Activated naive CD4-positive, alpha-beta T cell treated with anti-CD3 and anti-CD28 coated beads, Interleukin-2, amount 10 ng/mL, durations not matched to agents 7 days and 5 days (primary cell): ENCODE measurements at regions not wholly inside any gene's neighbourhood (a gene's known extent, or its start where the extent isn't known, plus 50 kb on each side); places are given as distances from the start of the nearest gene placed in this dataset.

ENCODE experiments used
- CTCF ChIA-PET: fragments of 350-600 bp; sonication (Branson Sonifier 250); formaldehyde crosslinking; loops from one replicate; lab custom pipeline; 2021; ENCODE audit warnings: antibody characterized with exemption; lab: Charles Lee
- DNase-seq: peaks from one replicate; pipeline ENCODE4 v3.0.0-alpha.2; 2020
- H3K27ac Mint-ChIP-seq: one replicate; pipeline ENCODE4 v1.8.0; 2021; ENCODE audit warnings: mild to moderate bottlenecking, moderate library complexity, mixed read lengths
- H3K27me3 Mint-ChIP-seq: one replicate; pipeline ENCODE4 v1.8.0; 2021; ENCODE audit warnings: mild to moderate bottlenecking, mixed read lengths
- H3K36me3 Mint-ChIP-seq: one replicate; pipeline ENCODE4 v1.8.0; 2021; ENCODE audit warnings: mixed read lengths
- H3K4me1 Mint-ChIP-seq: one replicate; pipeline ENCODE4 v1.8.0; 2021; ENCODE audit warnings: mixed read lengths
- H3K4me3 Mint-ChIP-seq: one replicate; pipeline ENCODE4 v1.8.0; 2021; ENCODE audit warnings: mild to moderate bottlenecking, moderate library complexity, mixed read lengths
- H3K9me3 Mint-ChIP-seq: one replicate; pipeline ENCODE4 v1.8.0; 2021; ENCODE audit warnings: mixed read lengths

- Mint-ChIP-seq H3K36me3 (no peaks in the 10 kb centered on the region), H3K4me3 (no peak overlapping the region), H3K27ac (no peak overlapping the region), H3K4me1 (no peaks in the 10 kb centered on the region), H3K27me3 (no peaks in the 10 kb centered on the region), H3K9me3 (peaks cover 3% of the 10 kb centered on the region)
- CTCF ChIA-PET, result no interaction called here
- DNase-seq, result no peak
These were observed 139.3 kb upstream of the SOX2 start for GRCh38 chr3:181572432-181572831.

GRCh38 chr3:181570472-181570871 is 141.3 kb upstream of the SOX2 start:
- no peaks in the 10 kb centered on the region for H3K27me3 Mint-ChIP-seq
- H3K27ac Mint-ChIP-seq, result no peak overlapping the region
- DNase-seq, result no peak
- peaks cover 3% of the 10 kb centered on the region for H3K9me3 Mint-ChIP-seq
- no peak overlapping the region for H3K4me3 Mint-ChIP-seq
- CTCF ChIA-PET, result no interaction called here
- H3K36me3 Mint-ChIP-seq, result no peaks in the 10 kb centered on the region
- no peaks in the 10 kb centered on the region for H3K4me1 Mint-ChIP-seq

DNA sequence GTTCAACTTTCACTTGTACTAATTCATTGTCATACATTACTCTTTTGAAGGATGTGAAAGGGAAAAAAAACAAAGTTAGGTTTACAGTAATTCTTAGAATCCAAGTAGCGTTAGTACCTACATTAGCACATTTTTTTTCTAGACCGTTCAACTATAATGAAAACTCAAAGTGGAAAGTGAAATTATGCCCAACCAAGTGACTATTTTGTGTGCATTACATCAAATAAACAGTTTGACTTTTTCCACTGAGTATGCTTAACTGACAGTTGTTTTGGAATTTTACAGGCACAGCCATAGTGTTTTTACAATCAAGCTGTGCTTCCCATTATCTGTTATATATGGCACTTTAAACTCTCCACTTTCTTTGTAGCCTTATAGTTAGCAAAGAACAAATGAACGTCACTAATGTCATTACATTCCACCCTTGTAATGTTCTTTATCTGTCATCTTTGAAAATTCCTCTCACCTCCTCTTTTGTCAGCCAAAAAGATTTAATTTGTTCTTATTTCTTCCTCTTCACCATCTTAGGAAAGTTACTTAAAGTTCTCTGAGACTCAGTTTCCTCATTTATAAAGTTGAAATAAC is 142.3 kb upstream of the SOX2 start:
- CTCF ChIA-PET, result no interaction called here
- Mint-ChIP-seq H3K9me3 (peaks cover 3% of the 10 kb centered on the region), H3K36me3 (no peaks in the 10 kb centered on the region), H3K4me3 (no peak overlapping the region), H3K27me3 (no peaks in the 10 kb centered on the region), H3K4me1 (no peaks in the 10 kb centered on the region), H3K27ac (no peak overlapping the region)
- DNase-seq, result no peak

DNA sequence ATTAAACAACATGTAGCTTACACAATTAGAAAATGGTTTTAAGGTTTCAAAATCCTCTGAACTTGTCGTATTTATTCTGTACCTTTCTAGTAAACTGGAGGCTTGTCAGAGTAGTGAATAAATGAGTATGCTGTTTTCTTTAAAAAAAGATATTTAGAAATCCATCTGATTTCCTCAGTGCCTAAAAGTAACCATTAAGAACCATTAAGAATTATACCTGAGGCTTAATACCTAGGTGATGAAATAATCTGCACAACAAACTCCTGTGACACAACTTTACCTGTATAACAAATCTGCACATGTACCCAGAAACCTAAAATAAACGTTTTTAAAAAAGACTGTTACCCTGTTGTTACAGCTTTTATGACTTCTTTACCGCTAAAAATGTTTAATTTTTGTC is 143.0 kb upstream of the SOX2 start:
- DNase-seq, result no peak
- Mint-ChIP-seq H3K36me3 (no peaks in the 10 kb centered on the region), H3K27ac (no peak overlapping the region), H3K4me1 (no peaks in the 10 kb centered on the region), H3K9me3 (peaks cover 3% of the 10 kb centered on the region), H3K4me3 (no peak overlapping the region), H3K27me3 (no peaks in the 10 kb centered on the region)
- CTCF ChIA-PET, result no interaction called here

DNA sequence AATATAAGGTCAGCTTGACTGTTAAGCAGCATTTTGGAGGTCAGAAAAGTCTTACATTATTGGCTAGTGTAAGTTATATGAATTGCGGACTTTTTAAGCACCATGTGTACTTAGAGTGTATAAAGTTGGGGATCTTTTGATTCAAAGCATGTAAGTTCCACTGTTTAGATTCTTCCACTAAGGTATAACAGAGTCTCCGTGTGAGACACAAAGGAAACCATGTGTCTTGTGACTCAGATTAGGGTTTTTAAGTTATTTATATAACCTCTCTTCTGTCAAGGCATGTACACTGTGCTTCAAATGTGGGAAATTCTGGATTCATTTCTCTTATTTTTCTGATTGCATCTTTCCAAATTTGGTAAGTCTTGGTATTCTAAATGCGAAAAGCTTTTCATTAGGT is 143.5 kb upstream of the SOX2 start:
- Mint-ChIP-seq H3K36me3 (no peaks in the 10 kb centered on the region), H3K9me3 (peaks cover 3% of the 10 kb centered on the region), H3K27me3 (no peaks in the 10 kb centered on the region), H3K4me3 (no peak overlapping the region), H3K4me1 (no peaks in the 10 kb centered on the region), H3K27ac (no peak overlapping the region)
- CTCF ChIA-PET, result no interaction called here
- no peak for DNase-seq

DNA sequence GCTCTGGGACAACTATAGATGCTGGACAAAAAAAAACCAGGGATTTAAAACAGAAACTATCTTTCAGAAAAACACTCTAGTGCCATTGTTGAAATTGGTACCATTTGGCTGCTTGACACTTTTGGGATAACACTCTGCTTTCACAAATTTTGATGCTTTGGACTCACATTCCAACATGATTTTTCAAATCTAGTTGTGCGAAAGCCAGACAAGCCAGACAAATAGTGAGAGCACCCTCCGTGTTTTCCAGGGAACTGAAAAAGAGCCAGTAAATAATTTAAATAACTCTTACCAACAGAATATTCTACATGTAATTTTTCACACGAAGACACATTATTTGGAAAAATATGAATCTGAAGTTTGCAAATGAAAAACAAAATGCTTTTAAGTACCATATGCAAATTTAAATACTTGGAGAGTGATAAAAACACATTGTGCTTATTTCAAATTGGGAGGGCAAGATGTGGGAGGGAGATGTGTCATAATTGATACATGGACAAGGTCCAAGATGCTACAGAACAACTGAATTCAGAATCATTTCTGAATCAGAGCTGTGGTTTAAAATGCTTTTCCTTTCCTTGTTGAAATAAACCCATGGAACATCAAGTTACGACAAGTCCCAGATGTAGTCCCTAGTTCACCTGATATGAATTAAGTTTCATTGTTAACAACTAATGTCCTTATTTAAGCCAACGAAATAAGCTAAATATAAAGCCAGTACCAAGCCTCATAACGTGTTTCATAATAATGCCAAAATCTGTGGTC is 144.2 kb upstream of the SOX2 start:
- Mint-ChIP-seq H3K27ac (no peak overlapping the region), H3K36me3 (no peaks in the 10 kb centered on the region), H3K4me3 (no peak overlapping the region), H3K27me3 (no peaks in the 10 kb centered on the region), H3K4me1 (no peaks in the 10 kb centered on the region), H3K9me3 (peaks cover 3% of the 10 kb centered on the region)
- DNase-seq, result no peak
- CTCF ChIA-PET, result no interaction called here

GRCh38 chr3:181565416-181565815 is 146.3 kb upstream of the SOX2 start:
- Mint-ChIP-seq H3K27ac (no peak overlapping the region), H3K36me3 (no peaks in the 10 kb centered on the region), H3K9me3 (peaks cover 3% of the 10 kb centered on the region), H3K4me1 (no peaks in the 10 kb centered on the region), H3K4me3 (no peak overlapping the region), H3K27me3 (no peaks in the 10 kb centered on the region)
- DNase-seq, result no peak
- CTCF ChIA-PET, result no interaction called here

DNA sequence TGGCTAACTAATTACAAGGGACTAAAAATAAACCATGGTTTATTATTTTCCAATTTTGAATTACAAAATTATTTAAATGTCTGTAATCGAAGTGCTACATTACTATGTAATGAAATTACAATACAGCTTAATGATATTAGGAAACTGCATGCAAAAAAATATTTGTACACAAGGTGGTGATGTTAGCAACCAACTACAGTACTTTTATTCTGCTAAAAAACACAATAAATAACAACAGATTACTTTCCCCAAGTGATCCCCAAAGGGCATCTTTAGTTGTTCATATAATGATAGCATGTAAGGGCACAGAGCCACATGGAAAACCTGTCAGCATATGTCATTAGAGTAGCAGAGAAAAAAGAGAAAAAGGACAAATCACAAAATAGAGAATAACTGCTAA is 147.5 kb upstream of the SOX2 start:
- CTCF ChIA-PET, result no interaction called here
- no peak overlapping the region for H3K4me3 Mint-ChIP-seq
- DNase-seq, result no peak

DNA sequence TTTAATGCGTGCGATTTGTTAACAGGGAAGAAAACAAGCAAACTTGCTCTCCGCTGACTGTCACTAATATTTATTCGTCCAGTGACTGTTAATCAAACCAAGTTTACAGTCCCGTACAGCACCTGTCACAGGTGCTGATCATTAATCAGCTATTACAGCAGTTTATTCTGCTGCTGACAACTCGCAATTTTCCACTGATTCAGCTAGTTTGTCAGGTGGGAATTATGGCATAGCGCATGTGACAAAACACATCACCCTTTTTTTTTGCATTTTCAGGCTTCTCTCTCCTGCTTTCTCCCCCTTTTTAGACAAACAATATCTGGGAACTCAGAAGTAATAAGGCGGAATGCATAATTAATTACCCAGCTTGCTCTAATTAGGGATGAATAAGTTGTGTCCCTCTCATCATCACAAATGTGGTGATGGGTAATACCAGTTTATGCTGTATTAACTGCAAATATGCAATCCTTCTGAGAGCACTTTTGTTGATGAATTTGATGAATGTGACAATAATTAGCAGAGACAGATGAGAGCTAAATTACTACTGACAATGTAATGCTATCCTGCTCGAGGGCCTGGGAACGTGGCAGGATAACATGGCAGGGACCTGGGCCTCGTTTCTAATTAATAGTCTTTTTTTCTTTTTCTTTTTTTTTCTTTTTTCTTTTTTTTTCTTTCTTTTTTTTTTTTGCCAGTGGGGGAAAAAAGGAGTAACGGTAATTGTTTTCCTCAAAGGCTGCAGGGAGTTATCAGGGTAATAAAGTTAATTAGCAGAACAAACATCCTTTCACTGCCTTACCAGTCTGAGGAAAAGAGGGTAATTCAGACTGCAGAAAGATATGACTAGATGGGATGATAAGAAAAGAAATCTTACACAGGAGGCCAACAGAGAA is 150.3 kb upstream of the SOX2 start:
- Mint-ChIP-seq H3K27me3 (no peaks in the 10 kb centered on the region), H3K27ac (no peak overlapping the region), H3K4me3 (no peak overlapping the region), H3K4me1 (no peaks in the 10 kb centered on the region), H3K9me3 (no peaks in the 10 kb centered on the region), H3K36me3 (no peaks in the 10 kb centered on the region)
- DNase-seq, result no peak
- CTCF ChIA-PET, result no interaction called here

More for the DNA sequence above, 147.5 kb upstream of the SOX2 start:
- H3K27ac Mint-ChIP-seq, result no peak overlapping the region
- H3K4me1 Mint-ChIP-seq, result no peaks in the 10 kb centered on the region
- H3K9me3 Mint-ChIP-seq, result no peaks in the 10 kb centered on the region
- H3K27me3 Mint-ChIP-seq, result no peaks in the 10 kb centered on the region
- H3K36me3 Mint-ChIP-seq, result no peaks in the 10 kb centered on the region

- H3K36me3 Mint-ChIP-seq, result no peaks in the 10 kb centered on the region
- no peak overlapping the region for H3K4me3 Mint-ChIP-seq
- no peaks in the 10 kb centered on the region for H3K4me1 Mint-ChIP-seq
- no peak for DNase-seq
- no peak overlapping the region for H3K27ac Mint-ChIP-seq
- CTCF ChIA-PET, result no interaction called here
- H3K27me3 Mint-ChIP-seq, result no peaks in the 10 kb centered on the region
- H3K9me3 Mint-ChIP-seq, result no peaks in the 10 kb centered on the region
These were observed 152.9 kb upstream of the SOX2 start for GRCh38 chr3:181558870-181559269.

DNA sequence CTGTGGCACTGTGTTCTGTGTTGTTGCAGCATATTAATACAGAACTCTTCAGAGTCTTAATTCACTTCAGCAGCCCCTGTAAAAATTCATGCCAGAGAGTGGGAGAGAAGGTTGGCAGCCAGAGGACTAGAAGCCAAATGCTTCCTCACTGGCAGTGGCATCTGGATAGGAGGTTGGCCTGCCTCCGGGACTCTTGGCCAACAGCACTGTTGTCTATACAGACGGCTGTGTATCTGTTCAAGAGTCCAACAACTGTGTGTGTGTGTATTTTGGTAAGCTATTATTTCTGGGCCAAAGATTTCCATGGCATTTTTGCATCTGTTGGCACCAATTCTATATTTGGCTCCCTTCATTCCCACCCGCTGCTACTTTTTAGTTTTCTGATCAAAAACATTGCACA is 156.0 kb upstream of the SOX2 start:
- no peaks in the 10 kb centered on the region for H3K27me3 Mint-ChIP-seq
- H3K9me3 Mint-ChIP-seq, result no peaks in the 10 kb centered on the region
- H3K4me1 Mint-ChIP-seq, result no peaks in the 10 kb centered on the region
- H3K27ac Mint-ChIP-seq, result no peak overlapping the region
- H3K4me3 Mint-ChIP-seq, result no peak overlapping the region
- CTCF ChIA-PET, result no interaction called here
- H3K36me3 Mint-ChIP-seq, result no peaks in the 10 kb centered on the region
- no peak for DNase-seq

DNA sequence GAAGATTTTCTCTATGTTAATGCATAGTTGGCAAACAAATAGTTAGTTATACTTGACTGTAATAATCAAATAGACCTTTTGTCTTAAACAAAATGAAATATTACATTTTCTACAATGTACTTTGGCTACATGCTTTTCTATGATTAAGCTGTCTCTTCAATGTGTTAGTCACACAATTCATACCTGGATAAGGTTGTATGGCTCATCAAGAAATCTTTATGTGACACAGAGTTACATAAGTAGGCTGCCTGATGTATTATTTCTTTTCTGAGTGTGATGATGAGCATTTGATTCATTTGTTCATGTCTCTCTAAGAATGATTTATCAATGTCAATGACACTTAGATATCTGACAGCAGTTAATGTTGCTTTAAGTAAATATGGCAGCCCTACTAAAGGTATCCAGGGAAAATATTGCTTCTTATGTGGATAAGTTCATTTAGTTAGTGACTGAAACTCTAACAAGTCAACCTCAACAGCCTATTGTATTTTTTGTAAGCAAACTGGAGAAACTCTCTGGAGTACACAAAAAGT is 157.4 kb upstream of the SOX2 start:
- CTCF ChIA-PET, result no interaction called here
- Mint-ChIP-seq H3K4me1 (no peaks in the 10 kb centered on the region), H3K27me3 (no peaks in the 10 kb centered on the region), H3K4me3 (no peak overlapping the region), H3K36me3 (no peaks in the 10 kb centered on the region), H3K27ac (no peak overlapping the region), H3K9me3 (peaks cover 4% of the 10 kb centered on the region)
- DNase-seq, result no peak

DNA sequence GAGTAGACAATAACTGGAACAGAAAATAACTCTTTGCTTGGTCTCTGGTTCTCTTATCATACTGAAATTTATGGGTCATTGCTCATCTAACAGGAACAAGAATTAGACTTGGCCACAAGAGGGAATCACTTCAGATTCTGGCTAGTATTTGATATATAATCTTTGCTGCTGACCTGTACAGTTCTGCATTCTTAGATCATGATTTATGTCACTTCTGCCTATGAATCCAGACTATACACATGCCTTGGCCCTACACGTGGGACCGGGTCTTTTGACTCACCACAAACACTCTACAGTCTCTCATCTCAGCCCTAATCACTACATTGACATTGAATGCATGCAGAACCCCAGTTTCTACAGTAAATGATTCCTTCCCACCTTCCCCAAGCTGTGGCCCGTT is 162.5 kb upstream of the SOX2 start:
- H3K9me3 Mint-ChIP-seq, result peaks cover 15% of the 10 kb centered on the region
- CTCF ChIA-PET, result interaction anchor here (0.8 kb wide), 1 partner anchor 371 kb away, joined by 4 read pairs; no protein-coding TSS in a partner anchor
- H3K4me1 Mint-ChIP-seq, result no peaks in the 10 kb centered on the region
- no peaks in the 10 kb centered on the region for H3K27me3 Mint-ChIP-seq
- no peaks in the 10 kb centered on the region for H3K36me3 Mint-ChIP-seq
- H3K27ac Mint-ChIP-seq, result no peak overlapping the region
- no peak for DNase-seq
- no peak overlapping the region for H3K4me3 Mint-ChIP-seq

DNA sequence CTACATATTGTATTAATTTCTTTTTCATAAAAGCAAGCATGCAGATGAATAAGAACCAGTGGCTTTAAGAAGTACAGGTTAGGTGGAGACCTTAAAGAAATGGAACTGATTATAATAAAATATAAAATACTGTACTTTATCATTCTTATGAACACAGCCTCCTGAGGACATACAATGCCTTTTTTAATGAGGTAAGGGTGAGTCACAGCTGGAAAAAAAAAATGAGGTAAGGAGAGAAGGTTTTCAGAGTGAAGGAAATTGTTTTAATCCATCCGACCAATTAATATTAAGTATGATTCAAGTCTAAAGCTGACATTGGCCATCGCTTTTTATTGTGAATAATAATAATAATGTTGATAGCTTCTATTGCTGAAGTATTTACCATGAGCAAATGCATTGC is 170.3 kb upstream of the SOX2 start:
- H3K27ac Mint-ChIP-seq, result no peak overlapping the region
- no peak for DNase-seq
- peaks cover 13% of the 10 kb centered on the region for H3K9me3 Mint-ChIP-seq
- CTCF ChIA-PET, result no interaction called here
- no peaks in the 10 kb centered on the region for H3K36me3 Mint-ChIP-seq
- no peak overlapping the region for H3K4me3 Mint-ChIP-seq
- H3K4me1 Mint-ChIP-seq, result no peaks in the 10 kb centered on the region
- no peaks in the 10 kb centered on the region for H3K27me3 Mint-ChIP-seq
